DND-41 (cell line): ENCODE measurements at regions not wholly inside any gene's neighbourhood (a gene's known extent, or its start where the extent isn't known, plus 50 kb on each side); places are given as distances from the start of the nearest gene placed in this dataset.
"Not testable (repeated sequence)": the region's sequence is repeated elsewhere in the genome, so short reads cannot be mapped to it uniquely, and the experiment has no call there.

Experiments
- ATAC-seq: fragments of 200-7000 bp; cut with Tn5 transposase; 3 replicates; pipeline ENCODE4 v1.9.1; 2021; ENCODE audit warnings: low read depth; ENCODE audit not compliant: insufficient read depth
- DNase-seq: peaks from one replicate; pipeline ENCODE4 v3.0.0-alpha.2; 2020
- H2AFZ ChIP-seq: 2 replicates; pipeline ENCODE4 v1.6.0; 2012; ENCODE audit warnings: low read depth, low read length
- H3K27ac ChIP-seq: 2 replicates; pipeline ENCODE4 v1.5.1; 2012; ENCODE audit warnings: low read length, inconsistent platforms
- H3K27me3 ChIP-seq: fragments of 200-600 bp; sonication (generic); 2 replicates; pipeline ENCODE4 v1.6.0; 2012; ENCODE audit warnings: low read length, mild to moderate bottlenecking, inconsistent platforms; ENCODE audit not compliant: insufficient read depth, poor library complexity
- H3K36me3 ChIP-seq: 2 replicates; pipeline ENCODE4 v1.5.1; 2012; ENCODE audit warnings: low read length, inconsistent platforms; ENCODE audit not compliant: insufficient read depth
- H3K4me1 ChIP-seq: 2 replicates; pipeline ENCODE4 v1.5.1; 2012; ENCODE audit warnings: mild to moderate bottlenecking, low read length; ENCODE audit not compliant: insufficient read depth
- H3K4me2 ChIP-seq: 2 replicates; pipeline ENCODE4 v1.6.0; 2012; ENCODE audit warnings: mild to moderate bottlenecking, moderate library complexity, low read length, inconsistent platforms; ENCODE audit not compliant: insufficient read depth
- H3K4me3 ChIP-seq, 2 experiments: fragments of 200-600 bp in 1 of 2; shearing (Covaris generic) in 1 of 2; 2 replicates each; pipeline ENCODE4 v1.5.1; 2012 to 2016; ENCODE audit warnings: inconsistent platforms in 2 of 2, low read length in 2 of 2, mild to moderate bottlenecking in 2 of 2, low read depth in 1 of 2, moderate library complexity in 1 of 2
- H3K79me2 ChIP-seq: 2 replicates; pipeline ENCODE4 v1.6.0; 2012; ENCODE audit warnings: low read length, inconsistent platforms; ENCODE audit not compliant: insufficient read depth
- H3K9ac ChIP-seq: 2 replicates; pipeline ENCODE4 v1.6.0; 2012; ENCODE audit warnings: low read depth, mild to moderate bottlenecking, inconsistent platforms, low read length, moderate library complexity
- H3K9me3 ChIP-seq: 2 replicates; pipeline ENCODE4 v1.5.1; 2012; ENCODE audit warnings: low read length, moderate library complexity, mild to moderate bottlenecking, inconsistent platforms; ENCODE audit not compliant: insufficient read depth, severe bottlenecking
- H4K20me1 ChIP-seq: 2 replicates; pipeline ENCODE4 v1.6.0; 2012; ENCODE audit warnings: low read length; ENCODE audit not compliant: insufficient read depth
- EZH2 ChIP-seq: IDR thresholded peaks from 3 replicates; pipeline ENCODE4 v1.6.1; 2012; ENCODE audit warnings: borderline replicate concordance, low read depth, mild to moderate bottlenecking, moderate library complexity, low read length, inconsistent platforms; ENCODE audit not compliant: severe bottlenecking
- TF ChIP-seq, protein P1 (sequence below): IDR thresholded peaks from 2 replicates; pipeline ENCODE4 v1.5.1; 2012; ENCODE audit warnings: borderline replicate concordance, low read length, moderate library complexity, mild to moderate bottlenecking; ENCODE audit not compliant: poor library complexity, severe bottlenecking; ENCODE audit errors: extremely low read depth

DNA sequence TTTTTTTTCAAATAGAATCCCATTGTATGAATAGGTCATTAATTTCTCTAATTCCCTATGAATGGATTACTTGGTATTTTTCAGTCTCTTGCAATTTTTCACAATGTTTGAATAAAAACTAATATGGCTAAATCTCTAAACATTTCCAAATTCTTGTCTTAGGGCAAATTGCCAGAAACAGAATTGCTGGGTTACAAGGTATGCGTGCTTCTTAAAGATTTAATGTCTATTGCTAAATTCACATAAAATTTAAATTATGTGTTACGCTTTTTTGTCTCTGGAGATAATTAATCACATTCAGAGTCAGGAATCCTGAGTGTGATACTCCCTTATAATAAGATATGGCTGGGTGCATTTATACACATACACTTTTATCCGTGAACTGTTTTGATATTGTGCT lies 264.5 kb upstream of the TBL1XR1 start:
- H3K4me1 ChIP-seq = no peaks in the 10 kb centered on the region
- no peak overlapping the region for H3K27ac ChIP-seq
- no peaks in the 10 kb centered on the region for H3K9me3 ChIP-seq
- ATAC-seq (no peak), DNase-seq (no peak)
- H3K4me2 ChIP-seq = no peak overlapping the region
- no peak overlapping the region for H3K9ac ChIP-seq
- H2AFZ ChIP-seq = no peak overlapping the region
- H3K27me3 ChIP-seq = no peaks in the 10 kb centered on the region
- H3K36me3 ChIP-seq = no peaks in the 10 kb centered on the region
- no peaks in the 10 kb centered on the region for H4K20me1 ChIP-seq
- TF ChIP-seq EZH2 = no peak
- TF ChIP-seq, protein P1, sequence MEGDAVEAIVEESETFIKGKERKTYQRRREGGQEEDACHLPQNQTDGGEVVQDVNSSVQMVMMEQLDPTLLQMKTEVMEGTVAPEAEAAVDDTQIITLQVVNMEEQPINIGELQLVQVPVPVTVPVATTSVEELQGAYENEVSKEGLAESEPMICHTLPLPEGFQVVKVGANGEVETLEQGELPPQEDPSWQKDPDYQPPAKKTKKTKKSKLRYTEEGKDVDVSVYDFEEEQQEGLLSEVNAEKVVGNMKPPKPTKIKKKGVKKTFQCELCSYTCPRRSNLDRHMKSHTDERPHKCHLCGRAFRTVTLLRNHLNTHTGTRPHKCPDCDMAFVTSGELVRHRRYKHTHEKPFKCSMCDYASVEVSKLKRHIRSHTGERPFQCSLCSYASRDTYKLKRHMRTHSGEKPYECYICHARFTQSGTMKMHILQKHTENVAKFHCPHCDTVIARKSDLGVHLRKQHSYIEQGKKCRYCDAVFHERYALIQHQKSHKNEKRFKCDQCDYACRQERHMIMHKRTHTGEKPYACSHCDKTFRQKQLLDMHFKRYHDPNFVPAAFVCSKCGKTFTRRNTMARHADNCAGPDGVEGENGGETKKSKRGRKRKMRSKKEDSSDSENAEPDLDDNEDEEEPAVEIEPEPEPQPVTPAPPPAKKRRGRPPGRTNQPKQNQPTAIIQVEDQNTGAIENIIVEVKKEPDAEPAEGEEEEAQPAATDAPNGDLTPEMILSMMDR = no peak
- H3K79me2 ChIP-seq = no peaks in the 10 kb centered on the region
- no peak overlapping the region for H3K4me3 ChIP-seq

DNA sequence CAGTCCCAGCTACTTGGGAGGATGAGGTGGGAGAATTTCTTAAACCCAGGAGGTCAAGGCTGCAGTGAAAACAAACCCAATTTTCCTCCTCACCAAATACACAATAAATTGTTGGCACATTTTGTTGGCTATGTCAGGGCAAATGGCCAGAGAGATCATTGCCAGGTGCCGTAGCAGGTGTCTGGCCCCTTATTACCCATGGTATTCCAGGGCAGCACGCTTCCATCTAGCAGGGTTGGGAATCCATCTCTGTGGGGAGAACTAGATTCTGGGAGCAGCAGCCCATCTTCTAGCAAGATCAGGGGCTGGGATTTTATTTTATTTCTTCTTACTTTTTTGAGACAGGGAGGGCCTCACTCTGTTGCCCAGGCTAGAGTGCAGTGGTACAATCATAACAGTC lies 266.1 kb upstream of the TBL1XR1 start:
- not testable (repeated sequence) for H3K79me2 ChIP-seq, ATAC-seq, H3K4me3 ChIP-seq, H3K9ac ChIP-seq, H2AFZ ChIP-seq, H3K9me3 ChIP-seq, H3K4me2 ChIP-seq, DNase-seq, H3K27me3 ChIP-seq, H3K4me1 ChIP-seq, H3K27ac ChIP-seq, H4K20me1 ChIP-seq, H3K36me3 ChIP-seq

DNA sequence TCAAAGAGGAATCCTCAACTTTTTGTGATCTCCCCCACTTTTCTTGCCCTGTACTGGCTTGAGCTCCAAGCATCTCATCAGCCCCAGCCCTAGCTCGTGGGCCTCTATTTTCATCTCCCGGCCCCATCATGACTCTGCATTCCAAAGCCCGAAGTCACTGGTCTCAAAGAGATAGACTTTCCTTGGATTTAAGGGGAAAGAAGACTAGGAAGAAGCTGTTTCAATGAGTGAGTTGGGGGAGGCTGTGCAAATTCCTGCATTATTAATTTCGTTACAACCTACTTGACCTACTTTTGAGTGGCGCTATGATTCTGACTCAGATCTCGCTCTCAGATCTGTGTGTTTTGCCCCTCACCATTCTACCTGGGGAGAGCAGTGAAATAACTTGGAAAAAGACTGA lies 266.6 kb upstream of the TBL1XR1 start:
- TF ChIP-seq EZH2 = no peak
- TF ChIP-seq, protein P1 = no peak

DNA sequence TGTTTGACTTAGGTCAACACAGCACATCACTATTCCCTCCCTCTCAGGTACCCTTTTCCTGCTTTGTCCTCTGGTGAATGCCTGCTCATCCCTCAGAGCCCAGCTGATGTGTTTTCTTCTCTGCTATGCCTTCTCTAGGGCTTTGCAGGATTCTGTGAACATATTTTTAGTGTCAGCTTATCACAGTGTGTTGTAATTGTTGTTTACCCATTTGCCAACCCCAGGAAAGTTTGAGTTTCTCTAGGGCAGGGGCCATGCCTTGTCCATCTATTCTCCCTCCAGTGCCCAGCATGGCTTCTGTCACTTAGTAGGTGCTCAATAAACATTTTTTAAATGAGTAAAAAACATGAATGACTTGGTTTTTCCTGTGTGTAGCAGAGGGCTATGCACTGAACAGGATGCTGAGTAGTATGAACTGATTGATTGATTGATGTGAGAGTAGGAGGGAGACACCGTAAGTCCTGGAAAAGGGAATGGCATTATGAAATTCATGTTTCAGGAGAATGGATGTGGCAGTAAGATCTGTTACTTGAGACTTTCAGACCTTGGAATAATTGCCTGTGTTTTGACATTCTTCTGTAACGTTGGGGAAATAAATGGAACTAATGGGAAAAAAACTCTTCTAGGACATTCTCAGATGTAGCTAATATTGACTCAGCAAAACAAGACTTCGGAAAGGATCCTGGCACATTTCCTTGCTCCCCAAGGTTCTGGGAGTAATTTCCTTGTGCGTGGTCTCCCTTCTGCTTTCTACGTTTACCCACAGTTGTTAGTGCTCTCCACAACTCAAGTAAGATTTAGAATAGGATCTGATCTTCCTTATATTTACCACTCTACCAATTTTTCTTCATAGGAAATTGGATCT lies 267.3 kb upstream of the TBL1XR1 start:
- DNase-seq (no peak), ATAC-seq (no peak)
- Histone ChIP-seq H3K4me3 (no peak overlapping the region), H4K20me1 (no peaks in the 10 kb centered on the region), H2AFZ (no peak overlapping the region), H3K27ac (no peak overlapping the region), H3K4me2 (no peak overlapping the region), H3K27me3 (no peaks in the 10 kb centered on the region), H3K79me2 (no peaks in the 10 kb centered on the region), H3K9ac (no peak overlapping the region), H3K4me1 (no peaks in the 10 kb centered on the region), H3K9me3 (no peaks in the 10 kb centered on the region), H3K36me3 (no peaks in the 10 kb centered on the region)
- TF ChIP-seq EZH2 = no peak
- TF ChIP-seq, protein P1 = no peak

More for the DNA sequence above, 266.6 kb upstream of the TBL1XR1 start:
- Histone ChIP-seq H3K9me3 (no peaks in the 10 kb centered on the region), H3K9ac (no peak overlapping the region), H4K20me1 (no peaks in the 10 kb centered on the region), H3K79me2 (no peaks in the 10 kb centered on the region), H3K27ac (no peak overlapping the region), H3K4me1 (no peaks in the 10 kb centered on the region), H2AFZ (no peak overlapping the region), H3K36me3 (no peaks in the 10 kb centered on the region), H3K4me3 (no peak overlapping the region), H3K27me3 (no peaks in the 10 kb centered on the region), H3K4me2 (no peak overlapping the region)
- ATAC-seq (no peak), DNase-seq (no peak)
